GM23338 (cell line): ENCODE measurements at regions not wholly inside any gene's neighbourhood (a gene's known extent, or its start where the extent isn't known, plus 50 kb on each side); places are given as distances from the start of the nearest gene placed in this dataset.

Experiments
- ATAC-seq: fragments of 200-7000 bp; cut with Tn5 transposase; 3 replicates; pipeline ENCODE4 v1.9.1; 2020
- DNase-seq: peaks from one replicate; pipeline ENCODE4 v3.0.0-alpha.2; 2015; ENCODE audit warnings: low spot score
- H2AFZ ChIP-seq: fragments of 200-600 bp; sonication (generic); 2 replicates; pipeline ENCODE4 v1.8.0; 2016; ENCODE audit warnings: antibody characterized with exemption, mild to moderate bottlenecking, moderate library complexity
- H3F3A ChIP-seq: fragments of 200-600 bp; sonication (generic); replicated peaks from 2 replicates; pipeline ENCODE4 v1.8.0; 2017; ENCODE audit warnings: antibody characterized with exemption, mixed run types, low read depth
- H3K27ac ChIP-seq: fragments of 200-600 bp; sonication (generic); 2 replicates; pipeline ENCODE4 v1.6.1; 2016; ENCODE audit warnings: low read depth
- H3K27me3 ChIP-seq: fragments of 200-600 bp; sonication (generic); 2 replicates; pipeline ENCODE4 v1.8.0; 2016; ENCODE audit warnings: mild to moderate bottlenecking, mixed run types, moderate library complexity; ENCODE audit not compliant: insufficient read depth
- H3K36me3 ChIP-seq: fragments of 200-600 bp; sonication (generic); 2 replicates; pipeline ENCODE4 v1.8.0; 2016; ENCODE audit warnings: mild to moderate bottlenecking; ENCODE audit not compliant: insufficient read depth
- H3K4me1 ChIP-seq: fragments of 200-600 bp; sonication (generic); 2 replicates; pipeline ENCODE4 v1.8.0; 2016; ENCODE audit warnings: mild to moderate bottlenecking, moderate library complexity; ENCODE audit not compliant: insufficient read depth
- H3K4me2 ChIP-seq: fragments of 200-600 bp; sonication (generic); 2 replicates; pipeline ENCODE4 v1.7.1; 2017; ENCODE audit warnings: mixed run types
- H3K4me3 ChIP-seq: fragments of 200-600 bp; sonication (generic); 2 replicates; pipeline ENCODE4 v1.6.1; 2016; ENCODE audit warnings: mixed run types
- H3K79me2 ChIP-seq: fragments of 200-600 bp; sonication (generic); replicated peaks from 2 replicates; pipeline ENCODE4 v1.8.0; 2017; ENCODE audit warnings: mild to moderate bottlenecking; ENCODE audit not compliant: insufficient read depth
- H3K9me2 ChIP-seq: fragments of 200-600 bp; sonication (generic); 2 replicates; pipeline ENCODE4 v1.8.0; 2017; ENCODE audit not compliant: insufficient read depth
- H4K20me1 ChIP-seq: fragments of 200-600 bp; sonication (generic); replicated peaks from 2 replicates; pipeline ENCODE4 v1.8.0; 2017; ENCODE audit warnings: mild to moderate bottlenecking; ENCODE audit not compliant: insufficient read depth
- H3K27ac Mint-ChIP-seq: 2 replicates; pipeline ENCODE4 v1.8.0; 2020; ENCODE audit warnings: inconsistent platforms, mild to moderate bottlenecking, moderate library complexity, mixed read lengths
- H3K27me3 Mint-ChIP-seq: 3 replicates; pipeline ENCODE4 v1.8.0; 2022; ENCODE audit warnings: low read depth, mild to moderate bottlenecking, moderate library complexity, mixed read lengths, inconsistent platforms; ENCODE audit not compliant: insufficient read depth, poor library complexity
- H3K36me3 Mint-ChIP-seq: 3 replicates; pipeline ENCODE4 v1.8.0; 2021; ENCODE audit warnings: low read depth, mild to moderate bottlenecking, inconsistent platforms, moderate library complexity, mixed read lengths
- H3K4me1 Mint-ChIP-seq: 3 replicates; pipeline ENCODE4 v1.8.0; 2020; ENCODE audit warnings: mild to moderate bottlenecking, inconsistent platforms, mixed read lengths
- H3K4me3 Mint-ChIP-seq: 3 replicates; pipeline ENCODE4 v1.8.0; 2021; ENCODE audit warnings: moderate library complexity, mild to moderate bottlenecking, inconsistent platforms, mixed read lengths
- H3K9me3 Mint-ChIP-seq: 3 replicates; pipeline ENCODE4 v1.8.0; 2020; ENCODE audit warnings: moderate library complexity, mild to moderate bottlenecking, inconsistent platforms, mixed read lengths
- CREB1 ChIP-seq: fragments of 250-450 bp; sonication (Bioruptor Pico); IDR thresholded peaks from 2 replicates; pipeline ENCODE4 v1.5.0; 2020; ENCODE audit warnings: low read depth, mild to moderate bottlenecking, moderate library complexity
- EZH2 ChIP-seq: fragments of 200-600 bp; sonication (generic); IDR thresholded peaks from one replicate; pipeline ENCODE4 v1.8.0; 2017; ENCODE audit warnings: antibody characterized with exemption, mild to moderate bottlenecking, low read depth; ENCODE audit not compliant: unreplicated experiment
- JUNB ChIP-seq: IDR thresholded peaks from one replicate; pipeline ENCODE4 v1.6.1; 2016; ENCODE audit warnings: antibody characterized with exemption; ENCODE audit not compliant: unreplicated experiment
- NANOG ChIP-seq: IDR thresholded peaks from 2 replicates; pipeline ENCODE4 v1.6.1; 2016; ENCODE audit warnings: antibody characterized with exemption, borderline replicate concordance
- POLR2AphosphoS5 ChIP-seq: IDR thresholded peaks from 2 replicates; pipeline ENCODE4 v1.6.1; 2016; ENCODE audit warnings: antibody characterized with exemption, low read depth
- REST ChIP-seq: IDR thresholded peaks from one replicate; pipeline ENCODE4 v1.6.1; 2018; ENCODE audit warnings: antibody characterized with exemption; ENCODE audit not compliant: unreplicated experiment
- STAT1 ChIP-seq: IDR thresholded peaks from one replicate; pipeline ENCODE4 v1.6.1; 2016; ENCODE audit warnings: antibody characterized with exemption; ENCODE audit not compliant: unreplicated experiment
- ZNF331 ChIP-seq: fragments of 250-450 bp; sonication (Bioruptor Pico); IDR thresholded peaks from 2 replicates; pipeline ENCODE4 v1.5.0; 2020; ENCODE audit warnings: low read depth, mild to moderate bottlenecking, moderate library complexity
- ZNF462 ChIP-seq: fragments of 250-450 bp; sonication (Bioruptor Pico); IDR thresholded peaks from 2 replicates; pipeline ENCODE4 v1.5.0; 2020; ENCODE audit warnings: mild to moderate bottlenecking, moderate library complexity
- TF ChIP-seq, protein P1 (sequence below), 2 experiments: fragments of 200-600 bp in 1 of 2; sonication (generic) in 1 of 2; conservative IDR thresholded peaks; 2 replicates each; pipeline versions ENCODE4 v1.5.1 to v1.6.1; 2016 to 2017; ENCODE audit warnings: antibody characterized with exemption in 2 of 2, low read depth in 2 of 2, mild to moderate bottlenecking in 2 of 2, moderate library complexity in 1 of 2
- TF ChIP-seq, protein P2 (sequence below): IDR thresholded peaks from 2 replicates; pipeline ENCODE4 v1.6.1; 2016; ENCODE audit warnings: antibody characterized with exemption

GRCh38 chr18:54737986-54738385 is 90.3 kb upstream of the RAB27B start (continued):
- TF ChIP-seq, protein P1, sequence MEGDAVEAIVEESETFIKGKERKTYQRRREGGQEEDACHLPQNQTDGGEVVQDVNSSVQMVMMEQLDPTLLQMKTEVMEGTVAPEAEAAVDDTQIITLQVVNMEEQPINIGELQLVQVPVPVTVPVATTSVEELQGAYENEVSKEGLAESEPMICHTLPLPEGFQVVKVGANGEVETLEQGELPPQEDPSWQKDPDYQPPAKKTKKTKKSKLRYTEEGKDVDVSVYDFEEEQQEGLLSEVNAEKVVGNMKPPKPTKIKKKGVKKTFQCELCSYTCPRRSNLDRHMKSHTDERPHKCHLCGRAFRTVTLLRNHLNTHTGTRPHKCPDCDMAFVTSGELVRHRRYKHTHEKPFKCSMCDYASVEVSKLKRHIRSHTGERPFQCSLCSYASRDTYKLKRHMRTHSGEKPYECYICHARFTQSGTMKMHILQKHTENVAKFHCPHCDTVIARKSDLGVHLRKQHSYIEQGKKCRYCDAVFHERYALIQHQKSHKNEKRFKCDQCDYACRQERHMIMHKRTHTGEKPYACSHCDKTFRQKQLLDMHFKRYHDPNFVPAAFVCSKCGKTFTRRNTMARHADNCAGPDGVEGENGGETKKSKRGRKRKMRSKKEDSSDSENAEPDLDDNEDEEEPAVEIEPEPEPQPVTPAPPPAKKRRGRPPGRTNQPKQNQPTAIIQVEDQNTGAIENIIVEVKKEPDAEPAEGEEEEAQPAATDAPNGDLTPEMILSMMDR (conservative IDR thresholded peaks at IDR 0.05; ENCODE audit: low read depth in 2 of 2) = no peak
- TF ChIP-seq, protein P2, sequence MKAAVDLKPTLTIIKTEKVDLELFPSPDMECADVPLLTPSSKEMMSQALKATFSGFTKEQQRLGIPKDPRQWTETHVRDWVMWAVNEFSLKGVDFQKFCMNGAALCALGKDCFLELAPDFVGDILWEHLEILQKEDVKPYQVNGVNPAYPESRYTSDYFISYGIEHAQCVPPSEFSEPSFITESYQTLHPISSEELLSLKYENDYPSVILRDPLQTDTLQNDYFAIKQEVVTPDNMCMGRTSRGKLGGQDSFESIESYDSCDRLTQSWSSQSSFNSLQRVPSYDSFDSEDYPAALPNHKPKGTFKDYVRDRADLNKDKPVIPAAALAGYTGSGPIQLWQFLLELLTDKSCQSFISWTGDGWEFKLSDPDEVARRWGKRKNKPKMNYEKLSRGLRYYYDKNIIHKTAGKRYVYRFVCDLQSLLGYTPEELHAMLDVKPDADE = no peak
- TF ChIP-seq REST (no peak), NANOG (no peak), JUNB (no peak), STAT1 (no peak), CREB1 (CRISPR knock-in tag) (no peak), ZNF331 (no peak)

DNA sequence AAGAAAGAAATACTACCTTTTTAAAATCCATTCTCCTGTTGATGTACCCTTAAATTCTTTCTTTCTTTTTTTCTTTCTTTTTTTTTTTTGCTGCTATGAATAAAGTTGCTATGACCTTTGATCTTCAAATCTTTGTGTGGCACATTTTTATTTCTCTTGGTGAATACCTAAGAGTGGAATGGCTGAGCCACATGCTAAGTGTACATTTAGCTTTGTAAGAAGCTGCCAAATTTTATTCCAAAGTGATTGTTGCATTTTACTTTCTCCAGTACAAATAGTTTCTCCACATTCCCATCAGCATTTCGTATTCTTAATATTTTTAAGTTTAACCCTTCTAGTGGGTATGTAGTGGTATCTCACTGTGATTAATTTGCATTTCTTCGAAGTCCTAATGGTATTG is 88.8 kb upstream of the RAB27B start:
- H3K4me2 ChIP-seq = no peak overlapping the region
- no peaks in the 10 kb centered on the region for H3K9me3 Mint-ChIP-seq
- H3K4me3 Mint-ChIP-seq = no peak overlapping the region
- no peak overlapping the region for H3K27ac Mint-ChIP-seq
- no peaks in the 10 kb centered on the region for H3K4me1 Mint-ChIP-seq
- ATAC-seq = no peak
- H3K27ac ChIP-seq = no peak overlapping the region
- no peaks in the 10 kb centered on the region for H3F3A ChIP-seq
- no peak overlapping the region for H3K4me3 ChIP-seq
- DNase-seq = no peak
- no peaks in the 10 kb centered on the region for H3K79me2 ChIP-seq
- H4K20me1 ChIP-seq = no peaks in the 10 kb centered on the region
- no peaks in the 10 kb centered on the region for H3K36me3 ChIP-seq
- H3K36me3 Mint-ChIP-seq = no peaks in the 10 kb centered on the region
- H3K27me3 Mint-ChIP-seq = no peaks in the 10 kb centered on the region
- no peaks in the 10 kb centered on the region for H3K9me2 ChIP-seq
- H3K27me3 ChIP-seq = no peaks in the 10 kb centered on the region
- no peaks in the 10 kb centered on the region for H3K4me1 ChIP-seq
- no peak overlapping the region for H2AFZ ChIP-seq
- TF ChIP-seq EZH2 (no peak), POLR2AphosphoS5 (no peak), ZNF462 (CRISPR knock-in tag) (no peak), NANOG (no peak)
- TF ChIP-seq, protein P2 = no peak
